Activated CD4-positive, alpha-beta T cell treated with anti-CD3 and anti-CD28 coated beads for 4 hours (primary cell): ENCODE measurements at regions not wholly inside any gene's neighbourhood (a gene's known extent, or its start where the extent isn't known, plus 50 kb on each side); places are given as distances from the start of the nearest gene placed in this dataset.

Source experiments
- DNase-seq, 2 donors: peaks; one replicate each; pipeline ENCODE4 v3.0.0-alpha.2; 2020

DNA sequence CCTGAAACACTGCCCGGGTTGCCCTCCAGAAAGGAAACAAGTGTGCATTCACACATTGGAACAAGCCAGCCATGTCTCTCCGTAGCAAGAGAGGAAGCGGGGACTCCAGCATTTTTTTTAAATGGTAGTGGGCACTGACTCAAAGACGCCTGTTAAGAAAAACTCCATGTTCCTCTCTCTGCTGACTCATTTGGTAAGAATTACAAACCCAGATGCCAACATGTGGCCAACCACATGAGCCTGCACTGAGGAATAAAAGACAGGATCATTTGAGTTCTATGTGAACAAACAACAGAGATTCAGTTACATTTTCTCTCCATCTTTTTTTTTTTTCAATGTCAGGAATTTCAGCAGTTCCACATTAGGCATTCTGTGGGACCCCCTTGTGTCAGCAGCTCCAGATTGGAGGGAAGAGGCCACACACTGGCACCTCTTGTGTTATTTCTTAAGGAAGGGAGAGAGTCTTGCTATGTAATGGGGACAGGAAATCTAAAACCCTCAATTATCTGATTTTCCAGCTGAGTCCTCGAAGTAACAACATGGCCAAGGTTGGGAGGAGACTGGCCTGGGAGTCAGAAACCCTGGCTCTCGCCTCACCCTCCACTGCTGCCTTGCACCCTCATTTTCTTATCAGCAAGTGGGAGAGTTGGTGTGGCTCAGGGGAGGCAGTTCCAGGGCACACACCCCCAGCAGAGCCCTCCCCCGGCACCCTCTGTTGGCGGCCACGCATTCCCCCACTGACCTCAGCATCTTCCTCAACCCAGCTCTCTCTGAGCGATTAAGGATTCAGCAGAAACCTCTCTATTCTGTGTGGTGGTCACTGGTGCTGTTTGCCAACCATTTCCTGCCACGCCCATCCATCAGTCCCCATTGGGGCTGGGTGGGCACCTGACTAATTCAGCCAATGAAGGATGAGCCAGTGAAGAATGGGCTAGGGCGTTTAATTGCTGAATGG lies 173.0 kb downstream of the FOXL1 start:
- DNase-seq, result no peak

GRCh38 chr16:86752582-86753175 lies 174.3 kb downstream of the FOXL1 start:
- no peak for DNase-seq

DNA sequence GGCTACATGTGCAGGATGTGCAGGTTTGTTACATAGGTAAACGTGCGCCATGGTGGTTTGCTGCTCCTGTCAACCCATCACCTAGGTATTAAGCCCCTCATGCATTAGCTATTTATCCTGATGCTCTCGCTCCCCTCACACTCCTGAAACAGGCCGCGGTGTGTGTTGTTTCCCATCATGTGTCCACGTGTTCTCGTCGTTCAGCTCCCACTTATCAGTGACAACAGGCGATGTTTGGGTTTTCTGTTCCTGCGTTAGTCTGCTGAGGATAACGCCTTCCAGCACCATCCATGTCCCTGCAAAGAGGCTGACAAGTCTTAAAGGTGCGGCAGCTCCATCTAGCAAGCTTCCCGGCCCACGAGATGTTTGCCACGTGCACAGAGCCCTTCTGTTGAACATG lies 175.1 kb downstream of the FOXL1 start:
- no peak for DNase-seq

- no peak for DNase-seq
These were observed 177.2 kb downstream of the FOXL1 start for GRCh38 chr16:86755571-86756006.

DNA sequence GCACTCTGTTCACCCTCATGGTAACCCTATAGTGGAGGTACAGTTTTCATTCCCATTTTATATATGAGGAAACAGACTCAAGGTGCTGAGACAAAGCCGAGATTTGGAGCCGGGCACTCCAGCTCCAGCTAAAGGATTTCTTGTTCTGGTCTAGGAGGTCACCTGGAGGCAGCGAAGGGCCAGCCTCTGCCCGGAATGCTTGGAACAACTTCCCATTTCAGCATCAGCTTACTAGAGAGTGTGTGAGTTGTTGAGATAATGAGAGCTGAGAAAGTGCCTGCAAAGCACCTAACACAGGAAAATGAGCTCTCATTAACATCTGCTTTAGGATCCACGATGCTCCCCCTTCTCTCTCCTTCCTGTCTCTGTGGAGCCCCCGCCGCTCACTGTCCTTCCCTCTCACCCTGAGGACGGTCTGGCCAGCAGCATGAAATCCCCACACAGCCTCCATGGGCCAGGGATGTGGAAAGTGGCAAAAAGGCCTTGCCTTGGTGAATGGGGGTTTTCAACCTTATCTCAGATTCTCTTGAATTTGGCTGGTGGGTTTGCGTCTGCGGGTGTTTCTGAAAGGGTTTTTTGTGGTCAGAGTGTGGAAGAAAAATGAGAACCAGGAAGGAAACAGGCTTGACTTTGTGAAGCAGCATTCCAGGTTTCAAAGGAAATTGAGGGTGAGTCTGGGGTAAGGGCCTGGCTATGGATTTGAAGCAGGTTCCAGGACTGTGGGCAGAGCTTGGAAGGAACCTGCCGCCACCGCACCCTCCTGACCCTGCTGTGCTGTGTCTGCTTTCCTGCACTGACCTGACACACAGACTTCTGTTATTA lies 178.7 kb downstream of the FOXL1 start:
- no peak for DNase-seq

GRCh38 chr16:86757704-86758040 lies 179.3 kb downstream of the FOXL1 start:
- no peak for DNase-seq

DNA sequence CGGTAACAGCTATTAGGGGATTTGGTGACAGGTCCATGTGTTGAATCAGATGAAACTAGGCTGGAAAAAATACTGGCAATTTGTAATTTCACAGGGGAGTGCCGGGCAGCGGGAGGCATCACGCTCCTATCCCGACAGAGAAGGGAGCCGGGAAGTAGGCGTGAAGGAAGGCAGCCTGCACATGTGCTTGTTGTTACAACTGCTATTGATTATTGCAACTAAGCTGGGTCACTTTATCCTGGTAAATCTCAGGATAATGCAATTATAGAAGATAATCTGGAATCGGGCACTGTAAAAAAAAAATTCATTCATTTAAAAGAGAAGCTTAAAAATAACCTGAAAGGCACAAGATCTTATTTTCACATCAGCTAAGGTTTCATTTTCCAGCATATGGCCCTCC lies 180.6 kb downstream of the FOXL1 start:
- no peak for DNase-seq

DNA sequence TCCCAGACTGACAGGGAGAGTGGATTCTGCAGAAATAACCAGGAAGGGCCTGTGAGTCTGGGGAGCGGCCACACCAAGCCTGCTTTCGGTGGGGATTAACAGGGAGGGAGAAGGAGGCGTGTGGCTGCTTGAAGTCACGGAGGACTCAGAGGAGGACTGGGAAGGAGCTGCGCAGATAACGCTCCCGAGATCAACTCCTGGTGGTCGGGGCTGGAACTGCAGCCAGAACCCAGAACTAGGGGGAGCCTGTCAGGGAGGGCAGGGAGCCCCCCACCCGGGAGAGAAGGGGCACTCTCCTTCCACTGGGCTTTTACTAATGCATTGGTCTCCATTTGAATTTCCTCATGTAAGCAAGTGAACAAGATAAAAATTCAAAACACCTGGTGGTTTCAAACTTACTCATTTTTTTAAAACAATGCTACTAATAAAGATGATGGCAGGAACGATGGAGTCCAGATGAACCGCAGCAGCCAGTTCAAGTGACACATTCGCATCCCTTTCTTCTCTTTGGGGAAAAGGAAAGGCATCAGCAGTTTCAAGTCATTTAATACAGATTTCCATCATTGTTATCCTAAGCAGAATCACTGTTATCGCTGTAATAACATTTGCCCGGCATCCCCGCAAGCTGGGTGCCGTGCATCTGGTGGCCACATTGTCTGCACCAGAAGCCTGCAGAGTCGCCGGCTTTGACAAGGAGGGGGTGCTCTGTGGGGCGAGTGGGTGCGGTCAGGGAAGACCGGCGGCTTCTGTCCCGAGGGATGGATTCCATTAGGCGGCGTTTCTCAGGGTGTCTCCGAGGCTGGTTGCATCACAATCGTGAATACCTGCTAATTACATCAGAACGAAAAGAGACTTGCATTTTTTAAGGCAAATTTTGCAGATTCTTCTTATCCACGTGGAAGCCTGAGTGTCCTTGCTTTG lies 183.0 kb downstream of the FOXL1 start:
- peak; percentile 14 to 19 for DNase-seq

DNA sequence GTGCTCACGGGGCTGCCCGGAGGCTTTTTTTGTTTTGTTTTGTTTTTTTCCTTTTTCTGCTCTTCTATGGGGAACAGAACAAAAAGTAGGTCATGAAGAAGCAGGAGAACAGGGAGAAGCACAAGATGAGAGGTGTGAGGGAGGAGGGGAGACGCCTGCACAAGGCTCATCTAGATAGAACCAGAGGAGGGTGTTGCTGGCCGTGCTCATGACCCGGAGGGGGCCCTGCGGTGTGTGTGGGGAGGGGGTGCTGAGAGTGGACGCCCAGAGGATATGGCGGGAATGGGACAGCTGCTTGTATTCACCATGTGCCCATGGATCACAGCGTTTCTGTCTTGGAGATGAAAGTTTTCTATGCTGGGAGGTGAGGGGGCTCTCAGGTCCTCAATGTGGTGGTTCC lies 183.7 kb downstream of the FOXL1 start:
- no peak for DNase-seq

- DNase-seq, result no peak
These were observed 185.5 kb downstream of the FOXL1 start for GRCh38 chr16:86763819-86764218.

DNA sequence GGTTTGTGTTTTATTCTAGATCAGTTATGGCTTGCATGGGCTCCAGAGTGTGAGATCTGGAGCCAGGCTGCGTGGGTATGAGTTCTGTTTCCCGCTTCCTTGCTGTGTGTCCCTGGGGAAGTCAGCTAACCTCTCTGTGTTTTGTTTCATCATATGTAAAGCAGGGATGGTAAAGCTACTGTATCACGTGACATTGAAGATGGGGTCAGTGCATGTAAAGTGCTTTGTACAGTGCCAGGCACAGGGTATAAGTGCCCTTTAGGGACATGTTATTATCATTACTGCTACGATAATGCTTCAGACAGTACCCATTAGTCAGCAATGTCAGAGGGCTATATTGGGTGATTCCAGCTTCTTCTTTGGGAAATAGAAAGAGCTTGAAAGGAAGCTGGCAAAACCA lies 186.2 kb downstream of the FOXL1 start:
- no peak for DNase-seq

- no peak for DNase-seq
These were observed 187.2 kb downstream of the FOXL1 start for GRCh38 chr16:86765389-86766026.

GRCh38 chr16:86766700-86767099 lies 188.4 kb downstream of the FOXL1 start:
- no peak for DNase-seq

GRCh38 chr16:86768228-86768791 lies 190.0 kb downstream of the FOXL1 start:
- no peak for DNase-seq

DNA sequence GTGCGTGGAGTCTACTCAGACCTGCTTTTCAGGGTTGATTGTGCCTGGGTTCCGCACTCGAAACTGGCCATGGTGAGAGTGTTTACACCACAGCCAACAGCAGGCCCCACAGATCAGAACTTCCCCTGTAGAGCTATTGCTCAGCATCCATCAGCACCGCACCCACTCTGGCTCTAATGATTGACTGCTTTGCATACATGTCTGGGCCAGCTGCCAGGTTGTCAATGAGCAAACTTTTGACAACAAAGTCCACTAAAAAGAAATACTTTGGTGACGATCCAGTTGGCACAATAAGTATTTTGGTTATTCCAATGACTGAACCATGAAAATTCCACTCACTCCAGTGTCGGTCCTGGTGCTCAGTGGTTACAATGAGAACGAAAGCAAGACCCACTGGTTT lies 190.7 kb downstream of the FOXL1 start:
- no peak for DNase-seq

- DNase-seq, result no peak
These were observed 193.4 kb downstream of the FOXL1 start for GRCh38 chr16:86771506-86772460.

GRCh38 chr16:86772671-86773353 lies 194.5 kb downstream of the FOXL1 start:
- DNase-seq, result no peak

DNA sequence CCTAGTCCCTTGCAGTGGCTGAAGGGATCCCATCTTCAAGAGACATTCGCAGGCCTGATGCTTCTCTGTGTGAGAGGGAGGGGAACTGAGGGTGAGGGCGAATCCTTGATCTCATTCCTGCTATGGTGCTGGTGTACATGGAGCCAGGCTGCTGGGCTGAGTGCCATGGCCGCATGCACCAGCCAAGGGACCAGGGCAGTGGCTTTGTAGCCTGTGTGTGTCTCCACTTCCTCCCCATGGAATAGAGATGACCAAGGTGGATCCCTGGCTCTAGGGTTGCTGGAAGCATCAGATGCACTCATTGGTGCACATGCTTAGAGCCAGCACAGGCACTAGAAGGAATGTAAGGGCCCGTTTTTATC lies 195.0 kb downstream of the FOXL1 start:
- DNase-seq, result no peak

DNA sequence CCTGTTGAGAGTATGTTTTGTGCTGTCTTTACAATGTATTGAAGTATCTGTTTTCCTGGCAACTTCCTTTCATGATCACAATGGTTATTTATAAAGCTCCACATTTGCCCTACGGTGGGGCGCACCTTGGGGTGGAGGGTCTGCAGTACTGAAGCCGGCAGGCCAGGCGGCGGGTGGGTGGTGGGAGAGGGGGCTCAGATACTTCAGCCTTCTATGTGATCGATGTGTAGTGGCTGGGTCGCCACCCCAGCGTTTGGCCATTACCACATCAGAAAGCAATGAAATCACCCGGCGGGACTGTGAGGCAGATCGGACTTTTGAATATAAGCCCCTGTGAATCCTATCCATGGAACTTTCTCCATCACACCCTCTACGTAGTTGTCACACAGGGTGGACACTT lies 196.6 kb downstream of the FOXL1 start:
- no peak for DNase-seq

GRCh38 chr16:86775511-86775921 lies 197.2 kb downstream of the FOXL1 start:
- no peak for DNase-seq
